CD4-positive, alpha-beta T cell treated with Interleukin-21 for 1 hour (primary cell): ENCODE measurements at regions not wholly inside any gene's neighbourhood (a gene's known extent, or its start where the extent isn't known, plus 50 kb on each side); places are given as distances from the start of the nearest gene placed in this dataset.
"Not testable (repeated sequence)": the region's sequence is repeated elsewhere in the genome, so short reads cannot be mapped to it uniquely, and the experiment has no call there.

Source experiments
- DNase-seq: peaks from one replicate; pipeline ENCODE4 v3.0.0-alpha.2; 2020

DNA sequence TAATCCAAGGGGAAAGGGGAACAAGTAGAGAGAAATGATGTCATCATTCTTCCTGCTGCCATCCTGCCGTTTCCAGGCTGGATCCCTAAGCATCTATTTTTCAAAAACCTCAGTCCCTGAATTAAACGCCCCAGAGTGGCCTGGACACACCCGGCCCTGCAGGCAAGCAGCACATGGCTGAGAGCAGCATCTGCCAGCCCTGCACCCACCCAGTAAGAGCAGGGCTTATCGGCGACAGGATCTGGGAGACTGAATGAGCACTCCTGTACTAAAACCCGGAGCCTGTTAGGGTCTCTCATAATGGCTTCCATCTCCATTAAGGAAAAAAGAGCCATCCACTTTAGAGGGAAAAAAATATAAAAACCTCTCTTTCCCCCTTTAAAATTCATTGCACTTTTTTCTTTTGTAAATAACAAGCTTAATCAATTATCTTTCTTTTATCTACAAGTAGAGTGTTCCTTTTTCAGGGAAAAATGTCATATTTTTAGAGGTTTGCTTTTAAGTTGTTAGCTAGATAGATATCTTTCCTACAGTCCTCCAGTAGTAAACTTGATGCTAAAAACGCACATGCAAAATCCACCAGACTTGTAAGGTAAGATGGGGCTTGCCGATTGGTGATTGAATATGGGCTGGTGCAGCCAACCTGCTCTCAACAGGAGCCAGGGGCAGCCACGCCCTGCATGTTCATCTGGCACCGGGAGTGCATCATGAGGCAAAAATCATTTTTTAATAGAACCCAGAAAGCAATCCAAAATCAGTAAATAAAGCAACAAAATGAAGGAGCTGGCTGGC lies 457.8 kb downstream of the EIPR1 start:
- no peak for DNase-seq

DNA sequence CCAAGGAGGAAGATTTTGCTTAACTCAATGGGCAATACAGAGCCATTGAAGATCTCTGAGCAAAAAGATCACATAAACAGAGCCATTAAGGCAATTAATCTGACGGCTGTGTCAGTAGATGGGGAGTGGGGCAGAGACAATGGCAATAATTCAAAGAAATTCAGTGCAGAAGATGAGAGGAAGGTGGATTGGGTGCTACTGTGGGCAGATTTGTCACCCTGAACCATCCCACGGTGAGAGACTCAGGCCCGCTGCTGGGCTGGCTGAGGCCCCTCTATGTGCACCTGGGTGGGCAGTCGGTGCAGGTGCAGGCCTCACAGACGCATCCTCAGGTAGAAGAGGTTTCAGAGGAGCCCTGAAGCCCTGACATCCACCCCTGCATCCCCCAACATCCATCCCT lies 458.6 kb downstream of the EIPR1 start:
- no peak for DNase-seq

DNA sequence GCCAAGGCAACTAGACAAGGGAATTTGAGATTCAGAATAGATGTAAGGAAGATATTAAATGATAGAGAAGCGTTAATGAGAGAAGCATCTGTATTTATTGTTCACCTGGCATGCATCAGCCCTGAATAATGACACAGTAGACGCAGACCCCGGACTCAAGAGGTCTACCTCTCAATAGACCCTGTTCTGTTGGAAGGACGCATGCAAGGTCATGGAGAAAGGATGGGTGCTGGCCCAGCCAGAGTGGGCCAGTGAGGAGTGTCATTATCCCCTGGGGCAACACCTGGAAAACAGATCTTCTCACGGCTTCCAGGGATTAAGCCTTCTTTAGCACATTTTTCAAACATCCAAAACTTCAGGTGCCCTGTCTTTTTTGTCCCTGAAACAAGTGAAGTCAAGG lies 461.0 kb downstream of the EIPR1 start:
- DNase-seq = no peak

DNA sequence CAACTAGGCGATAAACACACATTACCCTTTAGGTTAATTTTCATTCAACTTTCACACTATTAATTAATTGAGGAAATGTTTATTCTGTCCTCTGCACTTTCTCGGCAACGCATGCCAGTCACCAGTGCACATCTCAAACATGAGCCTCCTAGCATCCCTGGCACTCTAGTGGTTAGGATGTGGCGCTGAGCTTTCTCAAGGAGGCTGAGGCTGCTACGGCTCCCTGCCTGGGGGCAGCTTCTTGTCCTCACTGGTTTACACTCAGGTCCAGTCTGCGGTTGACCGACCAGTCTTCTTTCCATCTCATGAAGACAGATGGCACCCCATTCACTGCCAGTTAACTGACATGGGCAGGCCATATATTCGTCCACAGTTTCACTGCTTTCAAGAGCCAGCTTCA lies 463.4 kb downstream of the EIPR1 start:
- no peak for DNase-seq

DNA sequence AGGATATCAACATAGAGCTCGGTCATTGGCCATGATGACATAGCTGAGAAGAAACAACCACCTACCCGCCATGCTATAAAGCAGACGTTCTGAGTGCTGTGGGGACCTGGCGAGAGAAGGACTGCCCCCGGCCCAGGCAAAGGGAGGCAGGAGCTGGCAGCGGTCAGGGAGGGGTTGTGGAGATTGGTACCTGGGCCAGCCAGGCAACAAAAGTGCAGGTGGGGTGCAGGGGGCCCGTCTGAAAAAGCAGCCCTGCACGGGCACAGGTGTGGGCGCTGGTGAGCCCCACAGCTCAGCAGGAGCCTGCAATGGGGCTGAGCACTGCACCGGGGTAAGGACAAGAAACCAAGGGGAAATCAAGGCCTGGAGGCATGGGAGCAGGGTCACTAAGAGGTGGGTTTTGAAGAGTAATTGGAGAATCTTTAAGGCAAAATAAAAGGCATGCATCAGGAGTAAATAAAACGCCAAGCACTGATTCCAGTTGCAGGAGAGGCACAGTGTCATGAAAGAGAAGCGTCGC lies 464.0 kb downstream of the EIPR1 start:
- no peak for DNase-seq

DNA sequence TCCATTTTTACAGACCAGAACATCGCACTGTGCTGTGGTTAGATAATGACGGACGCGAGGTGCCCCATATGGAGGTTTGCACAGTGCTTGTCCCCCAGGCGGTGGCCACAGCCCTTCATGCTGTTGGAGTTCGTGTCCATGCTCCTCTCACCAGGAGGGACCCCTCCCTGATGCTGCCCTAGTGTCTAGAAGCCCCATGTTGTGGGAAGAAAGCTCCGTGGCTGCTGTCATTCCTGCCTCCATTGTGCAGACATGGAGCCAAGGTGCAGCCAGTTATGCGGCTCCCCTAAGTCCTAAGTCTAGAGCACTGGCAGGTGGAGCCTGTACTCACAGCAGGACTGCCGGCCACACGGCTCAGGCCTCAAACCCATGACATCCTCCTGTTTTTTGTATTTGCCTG lies 464.9 kb downstream of the EIPR1 start:
- DNase-seq = no peak

DNA sequence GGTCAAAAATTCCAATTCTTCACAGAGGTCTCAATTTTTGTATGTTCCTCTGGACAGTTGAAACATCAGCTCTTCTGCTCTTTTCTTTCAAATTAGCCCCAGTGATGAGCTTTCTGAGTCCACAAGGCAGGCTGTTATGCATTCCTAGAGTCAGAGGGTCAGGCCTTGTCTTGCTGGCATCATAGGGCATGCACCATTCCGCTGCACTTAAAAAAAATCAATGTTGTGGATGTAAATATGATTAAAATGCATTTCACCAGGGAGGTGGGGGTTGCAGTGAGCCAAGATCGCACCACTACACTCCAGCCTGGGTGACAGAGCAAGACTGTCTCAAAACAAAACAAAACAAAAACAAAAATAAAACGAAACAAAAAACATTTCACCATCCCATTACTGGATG lies 465.3 kb downstream of the EIPR1 start:
- no peak for DNase-seq

DNA sequence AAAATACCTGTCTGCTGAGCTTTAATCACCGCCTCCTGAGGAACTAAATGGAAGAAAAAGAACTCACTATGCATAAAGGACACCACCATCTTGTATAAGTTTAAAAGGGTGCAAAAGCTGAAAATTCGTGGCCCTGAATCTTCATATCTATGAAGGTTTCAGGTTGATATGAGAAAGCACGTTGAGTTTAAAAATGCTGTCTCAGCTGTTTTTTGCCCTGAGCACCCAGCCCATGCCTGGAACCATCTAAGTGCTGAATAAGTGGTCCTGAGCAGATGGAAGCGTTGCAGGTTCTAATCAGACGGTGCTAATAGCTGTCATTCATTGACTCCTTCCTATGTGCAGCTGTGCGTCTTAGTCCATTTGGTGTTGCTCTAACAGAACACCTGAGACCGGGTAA lies 467.4 kb downstream of the EIPR1 start:
- no peak for DNase-seq

DNA sequence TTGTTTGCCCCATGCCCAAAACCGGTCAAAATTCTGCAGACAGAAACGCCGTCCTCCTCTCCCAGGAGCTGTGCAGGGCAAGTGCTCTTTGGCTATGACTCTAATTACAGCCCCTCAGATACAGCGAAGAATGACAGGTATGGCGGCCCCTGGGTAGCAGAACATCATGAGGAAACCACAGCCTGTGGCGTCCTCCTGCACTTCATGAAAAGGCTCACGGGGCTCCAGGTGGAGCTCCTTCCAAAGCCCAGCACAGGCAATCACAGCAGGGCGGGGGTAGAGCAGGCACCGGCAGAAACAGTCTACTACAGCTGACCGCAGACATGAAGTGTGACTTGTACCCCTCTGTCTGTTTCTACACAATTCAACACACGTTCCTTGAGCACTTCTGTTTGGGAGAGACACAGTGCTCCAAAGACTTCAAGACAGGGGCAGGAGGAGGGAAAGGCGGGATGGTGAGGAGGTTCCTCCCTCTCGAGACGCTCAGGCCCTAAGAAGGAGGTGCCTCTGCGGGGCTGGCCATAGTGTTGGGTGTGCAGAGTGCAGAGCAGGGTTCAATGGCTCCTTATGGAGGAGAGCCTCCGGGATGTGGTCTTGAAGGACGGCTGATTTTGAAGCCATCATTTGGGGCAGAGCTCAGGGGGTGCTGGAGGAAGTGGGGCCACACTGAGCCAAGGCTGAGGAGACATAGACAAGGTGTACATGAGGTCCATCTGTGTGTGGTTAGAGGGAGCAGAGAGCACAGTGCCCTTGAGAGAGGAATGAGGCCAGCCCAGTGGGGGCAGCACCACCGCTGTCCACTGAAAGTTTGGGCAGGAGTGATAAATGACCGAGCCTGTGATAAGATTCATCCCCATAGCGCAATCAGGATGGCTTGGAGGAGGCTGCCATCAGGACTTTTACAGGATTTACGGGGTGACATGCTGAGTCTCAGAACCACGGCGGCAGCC lies 468.3 kb downstream of the EIPR1 start:
- no peak for DNase-seq

DNA sequence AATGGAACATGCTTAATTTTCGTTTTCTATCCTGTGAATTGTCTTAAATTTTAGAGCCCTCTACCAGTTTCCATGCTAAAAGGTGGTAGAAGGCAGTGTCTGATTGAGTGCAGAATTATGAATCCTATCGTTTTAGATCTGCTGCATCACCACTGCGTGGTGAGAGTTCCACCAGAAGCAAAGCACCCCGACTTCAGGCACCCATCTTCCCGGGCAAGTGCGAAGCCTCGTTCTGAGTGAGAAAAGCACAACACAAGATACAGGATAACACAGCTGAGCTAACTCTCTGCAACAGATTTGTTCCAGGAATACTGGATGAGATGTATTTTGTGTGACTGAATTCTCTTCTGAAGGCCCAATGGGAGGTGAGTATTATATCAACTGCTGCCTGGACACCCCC lies 471.5 kb downstream of the EIPR1 start:
- no peak for DNase-seq

DNA sequence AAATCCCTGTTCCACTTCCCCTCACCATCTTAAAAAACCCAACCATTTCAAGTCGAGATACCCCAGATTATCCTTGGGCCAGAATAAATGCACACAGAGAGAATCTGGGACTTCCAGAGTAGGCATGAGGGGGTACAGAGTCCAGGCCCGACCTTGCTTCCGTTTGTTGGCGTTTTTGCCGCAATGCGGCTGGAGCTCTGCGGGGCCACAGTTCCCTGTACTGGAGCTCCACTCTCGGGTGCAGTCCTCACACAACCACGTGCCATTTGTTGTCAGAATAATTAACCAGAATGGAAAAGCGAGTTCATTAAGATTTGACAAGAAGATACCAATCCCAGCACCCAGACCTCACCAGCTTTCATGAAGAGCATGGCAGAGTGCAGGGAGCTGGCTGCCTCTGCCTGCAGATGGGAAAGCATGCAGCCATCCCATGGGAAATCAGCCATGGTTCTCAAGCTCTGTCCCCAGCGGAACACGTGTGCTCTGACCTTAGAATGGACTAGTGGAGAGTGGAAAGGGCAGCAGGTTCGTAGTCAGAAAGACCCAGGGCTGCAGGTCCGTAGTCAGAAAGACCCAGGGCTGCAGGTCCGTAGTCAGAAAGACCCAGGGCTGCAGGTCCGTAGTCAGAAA lies 472.8 kb downstream of the EIPR1 start:
- DNase-seq = no peak

DNA sequence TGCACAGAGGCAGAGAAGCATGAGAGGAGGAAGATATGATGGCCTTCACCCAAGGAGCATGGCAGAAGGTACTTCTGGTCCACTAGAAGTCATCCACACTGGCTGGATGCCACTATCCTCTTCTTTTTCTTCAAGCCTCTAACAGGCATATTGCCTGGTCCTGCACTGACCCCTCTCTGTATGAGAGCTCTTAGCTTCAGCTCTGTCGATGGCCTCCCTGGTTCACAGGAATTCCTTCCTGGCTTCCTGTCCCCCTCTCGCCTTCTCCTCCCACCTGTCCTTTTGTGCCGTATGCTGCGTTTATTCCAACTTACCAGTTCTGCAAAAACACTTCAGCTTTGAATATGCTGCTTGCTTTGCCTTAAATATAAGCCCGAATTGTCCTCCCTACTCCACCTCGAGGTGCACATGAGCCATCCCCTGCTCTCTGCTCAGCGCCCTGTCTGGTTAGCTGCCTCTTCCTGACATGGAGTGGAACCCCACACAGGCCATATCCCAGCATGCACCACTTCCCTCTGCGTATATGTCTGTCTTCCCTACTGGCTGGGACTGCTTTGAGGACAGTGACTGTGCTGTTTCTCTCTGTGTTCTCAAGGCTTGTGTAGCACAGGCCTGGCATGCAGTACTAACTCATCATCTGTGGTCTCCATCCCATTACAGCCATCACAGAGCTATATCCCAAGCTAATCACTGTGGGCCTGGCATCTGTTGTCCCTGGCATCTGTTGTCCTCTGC lies 474.9 kb downstream of the EIPR1 start:
- no peak for DNase-seq

DNA sequence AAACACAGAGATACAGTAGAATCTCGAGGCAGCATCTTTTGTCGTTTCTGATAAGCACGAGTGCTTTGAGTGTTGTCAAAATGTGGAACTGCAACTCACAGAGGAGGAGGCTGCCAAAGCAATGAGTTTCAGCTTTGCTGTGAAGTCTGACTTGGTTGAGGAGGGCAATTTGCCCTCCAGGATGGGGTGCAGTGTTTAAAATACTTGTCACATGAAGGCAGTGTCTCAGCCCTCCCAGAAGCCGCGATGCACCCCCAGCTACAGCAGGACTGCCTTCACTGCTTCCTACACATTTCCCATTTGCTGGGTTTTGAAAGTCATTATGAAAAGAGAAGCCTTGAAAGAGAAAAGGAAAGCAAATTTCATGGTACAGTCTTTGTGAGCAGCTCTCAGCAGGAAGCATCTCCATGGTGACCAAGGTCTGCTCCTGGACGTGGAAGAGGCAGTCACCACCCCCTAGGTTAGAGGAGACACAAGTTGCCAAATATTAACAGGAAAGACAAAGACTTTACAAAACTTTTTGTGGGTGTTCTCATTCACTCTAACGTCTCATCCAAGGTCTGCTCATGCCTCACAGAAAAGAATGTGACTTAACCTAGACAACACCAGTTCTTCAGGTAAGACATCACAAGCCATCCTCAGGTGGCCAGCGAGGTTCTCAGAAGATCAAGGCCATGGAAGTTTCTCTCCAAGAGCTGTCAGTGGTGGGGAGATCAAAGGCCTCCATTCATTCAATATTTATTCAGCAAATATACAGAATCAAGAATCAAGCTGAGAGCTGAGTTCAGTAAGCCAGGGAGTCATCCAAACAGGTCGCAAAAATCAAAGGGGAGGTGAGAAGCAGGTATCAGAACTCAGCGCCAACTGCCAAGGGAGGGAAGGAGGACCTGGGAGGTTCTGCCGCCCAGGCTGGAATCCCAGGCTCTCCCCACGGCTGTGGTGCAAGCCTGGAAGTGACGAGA lies 476.0 kb downstream of the EIPR1 start:
- DNase-seq = no peak

DNA sequence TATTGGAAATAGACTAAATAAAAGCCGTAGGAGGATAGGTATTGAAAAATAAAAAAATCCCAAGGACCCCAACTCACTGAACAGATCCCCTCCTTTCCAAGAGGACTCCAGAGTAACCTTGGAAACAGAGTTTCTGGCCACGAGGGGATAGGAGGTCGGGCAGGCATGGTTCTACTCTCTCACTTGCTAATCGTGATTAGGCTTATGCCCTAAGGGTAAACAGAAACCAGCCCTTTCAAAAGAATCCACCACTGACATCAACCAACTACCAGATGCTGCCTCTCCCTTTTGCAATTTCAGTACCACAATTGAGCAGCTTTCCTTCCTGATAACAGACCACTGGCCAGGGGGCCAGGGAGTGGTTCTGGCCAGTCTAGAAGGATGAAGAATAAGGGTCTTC lies 477.8 kb downstream of the EIPR1 start:
- no peak for DNase-seq

DNA sequence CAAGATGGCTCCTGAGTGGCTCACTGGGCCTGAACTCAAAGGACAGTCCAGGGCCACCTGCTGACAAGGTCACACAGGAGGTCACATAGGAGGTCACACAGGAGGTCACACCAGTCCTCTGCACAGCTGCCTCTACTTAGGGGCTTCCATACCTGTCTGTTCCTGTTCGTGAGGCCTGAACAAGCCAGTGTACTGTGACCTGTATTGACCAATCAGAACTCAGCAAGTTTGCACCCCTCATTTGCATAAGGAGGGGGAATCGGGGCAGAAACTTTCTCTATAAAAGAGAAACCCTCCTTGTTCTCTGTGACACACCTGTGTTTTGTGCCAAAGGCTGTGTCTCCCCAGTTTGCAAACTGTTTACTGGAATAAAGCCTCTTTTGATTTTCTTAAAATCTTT lies 478.9 kb downstream of the EIPR1 start:
- DNase-seq = no peak

DNA sequence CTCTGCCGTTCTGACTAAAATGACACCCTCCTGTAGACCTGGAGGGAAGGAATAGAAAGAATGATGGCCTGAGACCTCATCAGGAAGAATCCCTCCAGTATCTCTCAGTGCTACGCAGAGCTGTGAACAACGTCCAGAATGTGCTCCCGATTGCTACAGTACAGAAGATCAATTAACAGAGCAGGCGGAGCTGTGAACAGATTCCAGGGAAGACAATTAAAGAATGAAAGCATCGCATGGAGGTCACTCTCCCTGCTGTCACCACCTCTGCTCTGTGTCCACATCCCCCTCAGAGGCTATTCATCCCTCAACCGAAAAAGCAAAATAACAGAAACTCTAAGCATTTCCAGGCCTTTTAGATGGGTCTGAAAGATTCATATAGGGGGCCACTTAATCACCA lies 481.0 kb downstream of the EIPR1 start:
- DNase-seq = no peak

DNA sequence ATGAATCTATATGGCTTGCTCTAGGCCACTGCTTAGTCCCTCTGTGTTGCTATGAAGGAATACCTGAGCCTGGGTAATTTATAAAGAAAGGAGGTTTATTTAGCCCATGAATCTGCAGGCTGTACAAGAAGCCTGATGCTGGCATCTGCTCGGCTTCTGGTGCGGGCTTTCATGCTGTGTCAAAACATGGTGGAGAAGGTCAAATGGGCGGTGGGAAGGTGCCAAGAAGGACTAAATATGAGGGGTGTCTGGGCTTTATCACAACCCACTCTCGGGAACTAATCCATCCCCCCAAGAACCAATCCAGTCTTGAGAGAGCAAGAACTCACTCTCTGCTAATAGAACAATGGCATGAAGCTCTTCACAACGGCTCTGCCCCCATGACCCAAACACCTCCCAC lies 481.6 kb downstream of the EIPR1 start:
- DNase-seq = no peak

DNA sequence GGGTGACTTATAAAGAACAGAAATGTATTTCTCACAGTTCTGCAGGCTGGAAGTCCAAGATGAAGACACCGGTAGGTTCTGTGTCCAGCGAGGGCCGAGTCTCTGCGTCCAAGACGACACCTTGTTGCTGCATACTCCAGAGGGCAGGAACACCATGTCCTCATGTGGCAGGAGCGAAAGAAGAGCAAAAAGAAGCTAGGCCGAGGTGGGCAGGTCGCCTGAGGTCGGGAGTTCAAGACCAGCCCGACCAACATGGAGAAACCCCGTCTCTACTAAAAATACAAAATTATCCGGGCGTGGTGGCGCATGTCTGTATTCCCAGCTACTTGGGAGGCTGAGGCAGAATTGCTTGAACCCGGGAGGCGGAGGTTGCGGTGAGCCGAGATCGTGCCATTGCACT lies 483.6 kb downstream of the EIPR1 start:
- not testable (repeated sequence) for DNase-seq

DNA sequence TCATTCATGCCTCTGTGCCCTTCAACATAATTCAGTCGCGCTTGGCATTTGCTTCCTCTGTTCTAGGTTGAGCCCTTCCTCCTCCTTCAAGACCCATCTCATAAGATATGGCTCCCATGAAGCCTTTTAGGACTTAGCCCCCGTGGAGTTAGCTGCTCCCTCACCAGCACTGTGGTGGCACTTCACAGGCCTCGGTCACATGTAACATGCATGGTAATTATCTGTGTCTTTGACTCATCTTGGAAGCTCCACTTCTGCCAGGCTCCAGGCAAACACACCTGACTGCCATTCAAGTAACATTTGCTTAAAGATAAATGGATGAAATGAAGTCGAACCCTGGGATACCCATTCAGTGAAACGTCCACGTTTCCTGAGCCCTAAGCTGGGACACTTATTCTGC lies 484.7 kb downstream of the EIPR1 start:
- no peak for DNase-seq

DNA sequence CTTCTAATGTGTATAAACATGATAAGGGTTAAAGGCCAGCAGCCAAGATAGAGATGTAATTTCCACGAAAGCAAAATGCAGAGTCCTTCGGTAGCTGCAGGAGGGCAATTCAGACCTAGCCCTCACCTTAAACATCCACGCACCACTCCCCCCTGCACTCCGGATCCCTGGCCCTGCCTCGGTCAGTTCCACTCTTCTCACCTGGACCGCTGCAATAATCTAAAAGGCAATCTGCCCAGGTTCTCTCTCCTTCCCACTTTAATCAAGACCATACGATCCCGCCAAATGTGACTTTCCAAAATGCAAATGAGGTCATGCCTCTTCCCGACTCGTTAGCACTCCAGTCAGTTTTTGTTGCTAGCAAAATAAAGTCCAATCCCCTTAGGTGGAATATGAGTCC lies 485.2 kb downstream of the EIPR1 start:
- DNase-seq = no peak

DNA sequence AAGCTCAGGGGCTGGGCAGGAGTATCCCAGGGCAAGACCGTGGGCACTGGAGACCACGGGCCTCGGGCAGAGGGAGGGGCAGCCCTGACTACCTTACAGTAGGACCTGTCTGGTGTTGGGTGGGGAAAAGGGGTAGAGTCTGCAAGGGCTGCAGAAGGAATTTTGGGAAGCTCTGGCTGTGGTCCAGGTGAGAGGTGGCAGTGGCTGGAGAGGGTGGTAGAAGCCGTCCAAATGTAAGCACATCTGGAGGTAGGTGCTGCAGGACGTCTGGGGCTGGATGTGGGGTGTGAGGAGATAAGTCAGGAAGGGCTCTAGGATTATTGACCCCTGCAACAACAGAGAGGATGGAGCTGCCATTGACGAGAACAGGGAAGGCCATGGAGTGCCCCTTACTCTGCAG lies 486.7 kb downstream of the EIPR1 start:
- no peak for DNase-seq

DNA sequence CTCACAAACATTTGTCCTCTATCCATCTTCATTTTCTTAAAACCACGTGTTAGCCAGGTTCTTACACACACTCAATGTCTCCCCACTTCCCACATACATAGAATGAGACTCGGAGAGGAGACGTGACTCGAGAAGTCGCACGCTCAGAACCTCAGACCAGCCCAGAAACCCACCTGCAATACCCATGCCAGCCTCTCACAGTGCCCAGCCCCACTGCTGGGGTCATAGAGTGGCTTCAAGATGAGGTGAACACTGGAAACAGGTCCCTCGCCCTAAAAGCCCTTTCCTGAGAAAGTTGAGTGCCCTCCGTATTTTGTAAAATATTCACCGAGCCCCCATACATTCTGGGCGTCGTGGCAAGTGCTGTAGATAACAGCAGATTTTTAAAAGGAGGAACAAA lies 487.4 kb downstream of the EIPR1 start:
- DNase-seq = no peak
